Left lung (tissue), 4 donors: ENCODE measurements at regions not wholly inside any gene's neighbourhood (a gene's known extent, or its start where the extent isn't known, plus 50 kb on each side); places are given as distances from the start of the nearest gene placed in this dataset.

Experiments
- ATAC-seq: fragments of 200-7000 bp; cut with Tn5 transposase; one replicate; pipeline ENCODE4 v1.9.1; 2020; ENCODE audit warnings: moderate library complexity
- DNase-seq, 4 donors: peaks; one replicate each; pipeline ENCODE4 v3.0.0-alpha.2; 2013 to 2020
- H3K27ac ChIP-seq, 2 donors: fragments of 200-600 bp; sonication (generic) in 1 of 2; one replicate each; pipeline versions ENCODE4 v1.5.0 to v1.8.0; 2020 to 2021
- H3K27me3 ChIP-seq, 2 donors: fragments of 200-600 bp; sonication (generic) in 1 of 2; one replicate each; pipeline versions ENCODE4 v1.5.0 to v1.8.0; 2020 to 2021
- H3K36me3 ChIP-seq, 2 donors: fragments of 200-600 bp; sonication (generic) in 1 of 2; one replicate each; pipeline versions ENCODE4 v1.5.0 to v1.8.0; 2020 to 2021
- H3K4me1 ChIP-seq, 2 donors: fragments of 200-600 bp; one replicate each; pipeline ENCODE4 v1.8.0; 2021
- H3K4me3 ChIP-seq, 2 donors: fragments of 200-600 bp; sonication (generic) in 1 of 2; one replicate each; pipeline versions ENCODE4 v1.5.0 to v1.8.0; 2020 to 2021; ENCODE audit warnings: mild to moderate bottlenecking in 1 of 2
- H3K9me3 ChIP-seq, 2 donors: fragments of 200-600 bp; sonication (generic) in 1 of 2; one replicate each; pipeline versions ENCODE4 v1.5.0 to v1.8.0; 2020 to 2021
- intact Hi-C, 2 donors: fragments of 100-400 bp; cut with DNase I; formaldehyde crosslinking; loops; one replicate each; pipeline versions ENCODE4 v1.11.2 to v1.14.2; 2022
- TF ChIP-seq, protein P1 (sequence below), 2 donors: fragments of 200-600 bp; sonication (generic) in 1 of 2; IDR thresholded peaks; one replicate each; pipeline versions ENCODE4 v1.5.0 to v1.8.0; 2021; ENCODE audit warnings: antibody characterized with exemption in 2 of 2
- donor health status: DM: no; HTN: yes; CAD: no.
- donor health status: DM: no; HTN: no; CAD: no.

GRCh38 chr1:198937231-198938031 is 298.6 kb downstream of the PTPRC start:
- intact Hi-C loops: no loop called here
- ATAC-seq (peak; percentile 93), DNase-seq (peak in 3 of 4 donors; percentile 58 to 88 (median 75))
- H3K4me3 ChIP-seq: peak overlapping the region; percentile 44 to 58
- peak overlapping the region; percentile 81 to 84 for H3K27ac ChIP-seq
- no peaks in the 10 kb centered on the region for H3K9me3 ChIP-seq
- no peaks in the 10 kb centered on the region for H3K36me3 ChIP-seq
- TF ChIP-seq, protein P1, sequence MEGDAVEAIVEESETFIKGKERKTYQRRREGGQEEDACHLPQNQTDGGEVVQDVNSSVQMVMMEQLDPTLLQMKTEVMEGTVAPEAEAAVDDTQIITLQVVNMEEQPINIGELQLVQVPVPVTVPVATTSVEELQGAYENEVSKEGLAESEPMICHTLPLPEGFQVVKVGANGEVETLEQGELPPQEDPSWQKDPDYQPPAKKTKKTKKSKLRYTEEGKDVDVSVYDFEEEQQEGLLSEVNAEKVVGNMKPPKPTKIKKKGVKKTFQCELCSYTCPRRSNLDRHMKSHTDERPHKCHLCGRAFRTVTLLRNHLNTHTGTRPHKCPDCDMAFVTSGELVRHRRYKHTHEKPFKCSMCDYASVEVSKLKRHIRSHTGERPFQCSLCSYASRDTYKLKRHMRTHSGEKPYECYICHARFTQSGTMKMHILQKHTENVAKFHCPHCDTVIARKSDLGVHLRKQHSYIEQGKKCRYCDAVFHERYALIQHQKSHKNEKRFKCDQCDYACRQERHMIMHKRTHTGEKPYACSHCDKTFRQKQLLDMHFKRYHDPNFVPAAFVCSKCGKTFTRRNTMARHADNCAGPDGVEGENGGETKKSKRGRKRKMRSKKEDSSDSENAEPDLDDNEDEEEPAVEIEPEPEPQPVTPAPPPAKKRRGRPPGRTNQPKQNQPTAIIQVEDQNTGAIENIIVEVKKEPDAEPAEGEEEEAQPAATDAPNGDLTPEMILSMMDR (IDR thresholded peaks at IDR 0.05): no peak
- no peaks in the 10 kb centered on the region for H3K27me3 ChIP-seq
- H3K4me1 ChIP-seq: peaks cover 8 to 32% of the 10 kb centered on the region in 2 donors

GRCh38 chr1:198939286-198939685 is 300.4 kb downstream of the PTPRC start:
- no peak overlapping the region for H3K27ac ChIP-seq
- peaks cover 0 to 13% of the 10 kb centered on the region in 2 donors for H3K4me1 ChIP-seq
- no peaks in the 10 kb centered on the region for H3K9me3 ChIP-seq
- intact Hi-C loops: no loop called here
- H3K4me3 ChIP-seq: no peak overlapping the region
- ATAC-seq (no peak), DNase-seq (no peak)
- TF ChIP-seq, protein P1 (IDR thresholded peaks at IDR 0.05): no peak
- H3K36me3 ChIP-seq: no peaks in the 10 kb centered on the region
- H3K27me3 ChIP-seq: no peaks in the 10 kb centered on the region

GRCh38 chr1:198939956-198940355 is 301.1 kb downstream of the PTPRC start:
- TF ChIP-seq, protein P1 (IDR thresholded peaks at IDR 0.05): no peak
- no peak for ATAC-seq
- intact Hi-C loops: no loop called here
- no peak for DNase-seq
- H3K4me3 ChIP-seq: no peak overlapping the region
- H3K27ac ChIP-seq: no peak overlapping the region
- no peaks in the 10 kb centered on the region for H3K27me3 ChIP-seq
- peaks cover 0 to 7% of the 10 kb centered on the region in 2 donors for H3K4me1 ChIP-seq
- no peaks in the 10 kb centered on the region for H3K9me3 ChIP-seq
- no peaks in the 10 kb centered on the region for H3K36me3 ChIP-seq

DNA sequence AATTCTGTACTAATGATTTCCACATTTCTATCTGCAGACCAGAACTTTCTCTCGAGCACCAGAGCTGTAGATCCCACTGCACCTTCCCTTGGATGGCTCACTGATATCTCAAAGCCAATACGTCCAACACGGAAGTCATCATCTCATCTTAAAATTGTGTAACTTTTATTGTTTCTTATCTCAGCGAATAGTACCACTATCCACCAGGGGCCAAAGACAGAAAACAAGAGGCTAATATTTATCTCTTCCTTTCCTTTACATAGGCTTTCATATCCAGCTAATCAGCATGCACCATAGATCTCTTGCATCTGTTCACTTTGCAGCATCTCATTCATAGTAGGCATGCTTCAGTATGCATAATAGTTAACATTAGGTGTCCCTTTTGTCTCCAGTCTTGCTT is 303.6 kb downstream of the PTPRC start:
- no peaks in the 10 kb centered on the region for H3K9me3 ChIP-seq
- no peaks in the 10 kb centered on the region for H3K4me1 ChIP-seq
- TF ChIP-seq, protein P1 (IDR thresholded peaks at IDR 0.05): no peak
- H3K27ac ChIP-seq: no peak overlapping the region
- ATAC-seq (no peak), DNase-seq (no peak)
- no peaks in the 10 kb centered on the region for H3K27me3 ChIP-seq
- no peak overlapping the region for H3K4me3 ChIP-seq
- H3K36me3 ChIP-seq: no peaks in the 10 kb centered on the region
- intact Hi-C loops: no loop called here

DNA sequence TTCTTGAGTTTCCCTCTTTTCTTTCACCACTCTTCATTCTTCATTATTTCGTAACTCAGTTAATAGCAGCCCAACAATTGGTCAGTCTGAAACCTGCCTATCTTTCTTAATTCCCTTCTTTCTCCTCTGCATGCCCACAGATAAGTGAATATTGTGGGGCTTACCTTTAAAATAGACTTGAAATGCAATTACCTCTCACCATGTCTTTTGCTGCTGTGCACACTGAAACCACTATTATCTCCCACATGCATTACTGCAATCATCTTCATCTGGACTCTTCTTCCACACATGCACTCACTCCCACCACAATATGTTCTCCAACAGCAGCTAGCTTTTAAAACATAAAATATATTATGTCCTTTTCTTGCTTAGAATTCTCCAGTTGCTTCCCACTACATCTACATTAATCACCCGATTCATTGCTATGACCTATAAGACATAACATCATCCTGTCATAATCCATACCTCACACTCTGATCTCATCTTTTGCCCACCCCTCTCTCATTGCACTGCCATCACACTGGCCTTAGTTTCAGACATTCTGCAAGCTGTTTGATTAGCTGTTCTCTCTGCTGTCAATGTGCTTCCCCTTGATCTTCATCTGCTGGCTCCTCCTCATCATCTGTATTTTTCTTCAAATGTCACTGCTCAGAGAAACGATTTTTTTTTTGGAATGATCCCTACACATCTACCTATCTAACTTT is 304.8 kb downstream of the PTPRC start:
- TF ChIP-seq, protein P1 (IDR thresholded peaks at IDR 0.05): no peak
- Histone ChIP-seq H3K4me3 (no peak overlapping the region), H3K27me3 (no peaks in the 10 kb centered on the region), H3K36me3 (no peaks in the 10 kb centered on the region), H3K4me1 (no peaks in the 10 kb centered on the region), H3K27ac (no peak overlapping the region), H3K9me3 (no peaks in the 10 kb centered on the region)
- intact Hi-C loops: no loop called here
- DNase-seq (no peak), ATAC-seq (no peak)
